ENCODE measurements at regions not wholly inside any gene's neighbourhood (a gene's known extent, or its start where the extent isn't known, plus 50 kb on each side); places are given as distances from the start of the nearest gene placed in this dataset.

- TF ChIP-seq POLR2A (IDR thresholded peaks at IDR 0.05) (no peak), EP300 (IDR thresholded peaks at IDR 0.05) (no peak), POLR2AphosphoS5 (IDR thresholded peaks at IDR 0.05) (no peak)
- no peaks in the 10 kb centered on the region for H3K27me3 ChIP-seq
- no peak overlapping the region for H3K4me3 ChIP-seq
- no peak for DNase-seq
- H3K9me3 ChIP-seq: no peaks in the 10 kb centered on the region
- intact Hi-C loops (cut with DNase I; ENCODE audit: low total_unique reads): no loop called here
- no peaks in the 10 kb centered on the region for H3K36me3 ChIP-seq
- no peaks in the 10 kb centered on the region for H3K4me1 ChIP-seq
- WGBS, 5 donors: 53 to 65% (median 62%) methylated on average over 3 of the region's 3 CpGs
- no peak overlapping the region for H3K27ac ChIP-seq
Measured at GRCh38 chr16:63830061-63830460, 1291.8 kb downstream of the CDH11 start.

GRCh38 chr16:63822818-63823217 lies 1299.0 kb downstream of the CDH11 start:
- Histone ChIP-seq H3K4me3 (no peak overlapping the region), H3K27ac (no peak overlapping the region), H3K36me3 (no peaks in the 10 kb centered on the region), H3K27me3 (no peaks in the 10 kb centered on the region), H3K9me3 (peaks cover 0 to 4% (median 0%) of the 10 kb centered on the region in 4 donors), H3K4me1 (no peaks in the 10 kb centered on the region)
- WGBS, 5 donors: 70 to 85% (median 75%) methylated on average over 3 of the region's 3 CpGs
- DNase-seq: no peak
- intact Hi-C loops (cut with DNase I; ENCODE audit: low total_unique reads): no loop called here
- no peak for TF ChIP-seq POLR2AphosphoS5 (IDR thresholded peaks at IDR 0.05)
- TF ChIP-seq POLR2A (IDR thresholded peaks at IDR 0.05): no peak
- TF ChIP-seq CTCF (IDR thresholded peaks at IDR 0.05): no peak
- TF ChIP-seq EP300 (IDR thresholded peaks at IDR 0.05): no peak

DNA sequence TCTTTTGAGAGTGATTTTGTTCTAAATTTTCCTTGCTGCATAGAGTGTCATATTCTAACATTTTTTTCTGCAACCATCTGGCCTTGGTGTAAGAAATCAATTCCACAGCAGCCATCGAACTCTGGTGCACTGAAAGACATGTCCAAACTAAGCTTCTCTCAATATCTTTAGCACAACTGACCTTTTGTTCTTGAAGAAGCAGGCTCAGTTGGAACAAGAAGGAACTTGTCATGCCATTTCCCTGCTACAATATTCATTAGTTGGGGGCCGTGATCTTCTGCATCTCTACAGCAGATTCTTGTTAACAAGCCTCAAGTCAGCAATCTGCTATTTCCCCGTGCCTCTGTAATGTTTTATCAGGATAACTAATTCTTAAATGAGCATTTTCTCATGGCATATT lies 1305.6 kb downstream of the CDH11 start:
- Histone ChIP-seq H3K9me3 (no peaks in the 10 kb centered on the region), H3K4me1 (no peaks in the 10 kb centered on the region), H3K27ac (no peak overlapping the region), H3K27me3 (no peaks in the 10 kb centered on the region), H3K36me3 (no peaks in the 10 kb centered on the region), H3K4me3 (no peak overlapping the region)
- peak in 1 of 2 donors; percentile 12 for DNase-seq
- WGBS, 5 donors: 59 to 71% (median 65%) methylated on average over 3 of the region's 3 CpGs
- intact Hi-C loops (cut with DNase I; ENCODE audit: low total_unique reads): no loop called here
- TF ChIP-seq CTCF (IDR thresholded peaks at IDR 0.05) (no peak), POLR2AphosphoS5 (IDR thresholded peaks at IDR 0.05) (no peak), POLR2A (IDR thresholded peaks at IDR 0.05) (no peak)

GRCh38 chr16:63813862-63814261 lies 1308.0 kb downstream of the CDH11 start:
- intact Hi-C loops (cut with DNase I; ENCODE audit: low total_unique reads): no loop called here

More at GRCh38 chr16:63813862-63814261, 1308.0 kb downstream of the CDH11 start:
- Histone ChIP-seq H3K27me3 (no peaks in the 10 kb centered on the region), H3K27ac (no peak overlapping the region), H3K36me3 (no peaks in the 10 kb centered on the region), H3K4me1 (no peaks in the 10 kb centered on the region), H3K9me3 (no peaks in the 10 kb centered on the region), H3K4me3 (no peak overlapping the region)
- TF ChIP-seq POLR2A (IDR thresholded peaks at IDR 0.05) (no peak), POLR2AphosphoS5 (IDR thresholded peaks at IDR 0.05) (no peak), CTCF (IDR thresholded peaks at IDR 0.05) (no peak), EP300 (IDR thresholded peaks at IDR 0.05) (no peak)
- no peak for DNase-seq

Data from stomach (tissue), 8 donors.